Stimulated activated naive CD8-positive, alpha-beta T cell treated with anti-CD3 and anti-CD28 coated beads, Interleukin-15, Interleukin-2, amounts not matched to agents 100 ng/mL and 50 ng/mL, for 24 hours (primary cell): ENCODE measurements at regions not wholly inside any gene's neighbourhood (a gene's known extent, or its start where the extent isn't known, plus 50 kb on each side); places are given as distances from the start of the nearest gene placed in this dataset.
"Not testable (repeated sequence)": the region's sequence is repeated elsewhere in the genome, so short reads cannot be mapped to it uniquely, and the experiment has no call there.

Experiments
- H3K27ac Mint-ChIP-seq: one replicate; pipeline ENCODE4 v1.8.0; 2021; ENCODE audit warnings: mild to moderate bottlenecking, mixed read lengths
- H3K27me3 Mint-ChIP-seq: one replicate; pipeline ENCODE4 v1.8.0; 2021; ENCODE audit warnings: mixed read lengths
- H3K36me3 Mint-ChIP-seq: one replicate; pipeline ENCODE4 v1.8.0; 2021; ENCODE audit warnings: low read depth, mixed read lengths
- H3K4me1 Mint-ChIP-seq: one replicate; pipeline ENCODE4 v1.8.0; 2021; ENCODE audit warnings: low read depth, mixed read lengths
- H3K4me3 Mint-ChIP-seq: one replicate; pipeline ENCODE4 v1.8.0; 2021; ENCODE audit warnings: mild to moderate bottlenecking, mixed read lengths
- H3K9me3 Mint-ChIP-seq: one replicate; pipeline ENCODE4 v1.8.0; 2021; ENCODE audit warnings: mixed read lengths

- no peaks in the 10 kb centered on the region for H3K36me3 Mint-ChIP-seq
- no peaks in the 10 kb centered on the region for H3K27me3 Mint-ChIP-seq
- peaks cover under 1% of the 10 kb centered on the region for H3K9me3 Mint-ChIP-seq
- H3K4me3 Mint-ChIP-seq: no peak overlapping the region
- no peaks in the 10 kb centered on the region for H3K4me1 Mint-ChIP-seq
- no peak overlapping the region for H3K27ac Mint-ChIP-seq
Measured at GRCh38 chr5:118111956-118112355, 876.4 kb downstream of the DTWD2 start.

GRCh38 chr5:118107246-118107645 is 881.1 kb downstream of the DTWD2 start:
- not testable (repeated sequence) for H3K4me3 Mint-ChIP-seq, H3K4me1 Mint-ChIP-seq, H3K27me3 Mint-ChIP-seq, H3K27ac Mint-ChIP-seq, H3K36me3 Mint-ChIP-seq, H3K9me3 Mint-ChIP-seq

- Mint-ChIP-seq H3K4me3 (no peak overlapping the region), H3K36me3 (no peaks in the 10 kb centered on the region), H3K9me3 (no peaks in the 10 kb centered on the region), H3K4me1 (no peaks in the 10 kb centered on the region), H3K27ac (no peak overlapping the region), H3K27me3 (no peaks in the 10 kb centered on the region)
Measured at GRCh38 chr5:118098716-118099115, 889.6 kb downstream of the DTWD2 start.

GRCh38 chr5:118095115-118095514 is 893.2 kb downstream of the DTWD2 start:
- Mint-ChIP-seq H3K27me3 (no peaks in the 10 kb centered on the region), H3K9me3 (no peaks in the 10 kb centered on the region), H3K36me3 (no peaks in the 10 kb centered on the region), H3K27ac (no peak overlapping the region), H3K4me3 (no peak overlapping the region), H3K4me1 (no peaks in the 10 kb centered on the region)

GRCh38 chr5:118088448-118088847 is 899.9 kb downstream of the DTWD2 start:
- Mint-ChIP-seq H3K27ac (no peak overlapping the region), H3K4me3 (no peak overlapping the region), H3K27me3 (no peaks in the 10 kb centered on the region), H3K9me3 (no peaks in the 10 kb centered on the region), H3K4me1 (no peaks in the 10 kb centered on the region), H3K36me3 (no peaks in the 10 kb centered on the region)

DNA sequence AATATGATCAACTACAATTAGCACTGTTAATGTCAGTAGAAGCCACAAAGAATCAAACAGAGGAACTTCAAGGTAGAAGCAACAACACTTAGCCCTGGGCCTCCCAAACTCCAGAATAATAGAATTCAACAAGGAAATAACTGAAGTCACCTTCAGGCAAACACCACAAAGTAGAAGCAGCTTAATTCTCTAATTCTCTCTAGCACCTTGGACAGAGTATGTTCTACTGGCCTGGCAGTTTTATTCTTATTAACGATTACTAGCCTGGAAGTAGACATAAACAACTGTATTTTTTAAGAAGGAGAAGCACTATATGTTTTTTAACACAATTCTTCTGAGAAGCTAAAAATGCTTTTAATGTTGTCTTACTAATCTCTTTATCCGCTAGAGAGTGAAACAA is 911.9 kb downstream of the DTWD2 start:
- H3K27ac Mint-ChIP-seq: no peak overlapping the region
- H3K36me3 Mint-ChIP-seq: no peaks in the 10 kb centered on the region
- no peak overlapping the region for H3K4me3 Mint-ChIP-seq
- H3K4me1 Mint-ChIP-seq: no peaks in the 10 kb centered on the region
- no peaks in the 10 kb centered on the region for H3K27me3 Mint-ChIP-seq
- H3K9me3 Mint-ChIP-seq: peaks cover 7% of the 10 kb centered on the region

- no peak overlapping the region for H3K4me3 Mint-ChIP-seq
- H3K9me3 Mint-ChIP-seq: peaks cover 5% of the 10 kb centered on the region
- no peak overlapping the region for H3K27ac Mint-ChIP-seq
- H3K4me1 Mint-ChIP-seq: no peaks in the 10 kb centered on the region
- H3K27me3 Mint-ChIP-seq: no peaks in the 10 kb centered on the region
- no peaks in the 10 kb centered on the region for H3K36me3 Mint-ChIP-seq
Measured at GRCh38 chr5:118070041-118070440, 918.3 kb downstream of the DTWD2 start.

GRCh38 chr5:118069452-118069851 is 918.9 kb downstream of the DTWD2 start:
- H3K4me3 Mint-ChIP-seq: no peak overlapping the region
- H3K27me3 Mint-ChIP-seq: no peaks in the 10 kb centered on the region
- H3K36me3 Mint-ChIP-seq: no peaks in the 10 kb centered on the region
- peaks cover 5% of the 10 kb centered on the region for H3K9me3 Mint-ChIP-seq
- no peaks in the 10 kb centered on the region for H3K4me1 Mint-ChIP-seq
- H3K27ac Mint-ChIP-seq: no peak overlapping the region

DNA sequence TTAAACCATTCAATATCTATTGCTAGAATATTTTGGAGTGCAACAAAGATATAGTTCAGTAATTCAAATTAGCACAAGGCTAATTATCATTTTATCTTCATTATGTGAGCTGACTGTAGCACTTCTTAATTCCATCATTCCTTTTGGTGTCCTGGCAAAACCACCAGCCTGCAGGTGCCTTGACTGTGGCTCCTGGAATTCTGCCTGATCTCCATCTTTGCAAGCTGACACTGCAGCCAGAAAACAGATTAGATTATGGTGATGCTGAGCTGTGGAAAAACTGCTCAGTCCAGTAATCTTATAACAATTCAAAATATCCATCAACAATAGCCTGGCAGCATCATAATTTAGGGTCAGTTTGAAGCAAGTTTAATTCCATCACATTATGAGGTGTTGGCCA is 919.5 kb downstream of the DTWD2 start:
- Mint-ChIP-seq H3K4me1 (no peaks in the 10 kb centered on the region), H3K36me3 (no peaks in the 10 kb centered on the region), H3K9me3 (peaks cover 5% of the 10 kb centered on the region), H3K4me3 (no peak overlapping the region), H3K27ac (no peak overlapping the region), H3K27me3 (no peaks in the 10 kb centered on the region)

GRCh38 chr5:118063836-118064235 is 924.5 kb downstream of the DTWD2 start:
- not testable (repeated sequence) for H3K4me3 Mint-ChIP-seq, H3K4me1 Mint-ChIP-seq, H3K27me3 Mint-ChIP-seq, H3K36me3 Mint-ChIP-seq, H3K27ac Mint-ChIP-seq
- H3K9me3 Mint-ChIP-seq: peaks cover 15% of the 10 kb centered on the region

DNA sequence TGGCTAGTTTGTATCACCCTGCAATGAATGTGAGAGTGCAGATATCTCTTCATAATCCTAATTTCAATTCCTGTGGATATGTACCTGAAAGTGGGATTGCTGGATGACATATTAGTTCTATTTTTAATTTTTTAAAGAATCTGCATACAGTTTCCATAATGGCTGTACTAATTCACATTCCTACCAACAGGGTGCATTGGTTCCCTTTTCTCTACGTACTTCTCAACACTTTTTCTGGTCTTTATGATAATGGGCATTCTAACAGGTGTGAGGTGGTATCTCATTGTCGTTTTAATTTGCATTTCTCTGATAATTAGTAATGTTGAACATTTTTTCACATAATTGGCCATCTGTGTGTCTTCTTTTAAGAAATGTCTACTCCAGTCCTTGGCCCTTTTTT is 927.5 kb downstream of the DTWD2 start:
- peaks cover 19% of the 10 kb centered on the region for H3K9me3 Mint-ChIP-seq
- H3K36me3 Mint-ChIP-seq: no peaks in the 10 kb centered on the region
- no peak overlapping the region for H3K4me3 Mint-ChIP-seq
- H3K27ac Mint-ChIP-seq: no peak overlapping the region
- H3K27me3 Mint-ChIP-seq: no peaks in the 10 kb centered on the region
- H3K4me1 Mint-ChIP-seq: no peaks in the 10 kb centered on the region

GRCh38 chr5:118052503-118052902 is 935.8 kb downstream of the DTWD2 start:
- no peaks in the 10 kb centered on the region for H3K36me3 Mint-ChIP-seq
- no peak overlapping the region for H3K4me3 Mint-ChIP-seq
- H3K9me3 Mint-ChIP-seq: peaks cover 13% of the 10 kb centered on the region
- no peak overlapping the region for H3K27ac Mint-ChIP-seq
- no peaks in the 10 kb centered on the region for H3K27me3 Mint-ChIP-seq
- H3K4me1 Mint-ChIP-seq: no peaks in the 10 kb centered on the region

DNA sequence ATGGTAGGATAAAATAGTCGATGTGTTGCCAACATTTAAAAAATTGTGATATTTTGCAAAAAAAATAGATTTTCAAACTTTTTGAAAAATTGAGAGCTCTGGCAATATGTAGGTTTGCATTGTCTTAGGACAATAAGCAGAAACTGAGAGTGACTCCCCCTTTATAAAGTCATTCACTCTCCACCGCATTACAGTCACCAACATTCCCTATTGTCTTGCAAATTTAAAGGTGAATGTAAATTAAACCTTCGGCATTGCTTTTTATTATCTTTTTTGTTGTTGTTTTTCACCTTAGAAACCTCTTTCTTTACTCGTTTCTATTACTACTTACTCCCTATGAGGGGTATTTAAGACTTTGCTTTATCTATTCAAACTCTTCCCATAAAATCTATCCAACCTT is 944.2 kb downstream of the DTWD2 start:
- Mint-ChIP-seq H3K9me3 (peaks cover 8% of the 10 kb centered on the region), H3K27me3 (no peaks in the 10 kb centered on the region), H3K36me3 (no peaks in the 10 kb centered on the region), H3K4me1 (no peaks in the 10 kb centered on the region), H3K27ac (no peak overlapping the region), H3K4me3 (no peak overlapping the region)

- no peak overlapping the region for H3K27ac Mint-ChIP-seq
- H3K36me3 Mint-ChIP-seq: no peaks in the 10 kb centered on the region
- no peaks in the 10 kb centered on the region for H3K4me1 Mint-ChIP-seq
- no peak overlapping the region for H3K4me3 Mint-ChIP-seq
- peaks cover 8% of the 10 kb centered on the region for H3K9me3 Mint-ChIP-seq
- no peaks in the 10 kb centered on the region for H3K27me3 Mint-ChIP-seq
Measured at GRCh38 chr5:118043531-118043930, 944.8 kb downstream of the DTWD2 start.

GRCh38 chr5:118042076-118042475 is 946.3 kb downstream of the DTWD2 start:
- no peaks in the 10 kb centered on the region for H3K36me3 Mint-ChIP-seq
- H3K4me1 Mint-ChIP-seq: no peaks in the 10 kb centered on the region
- peaks cover 8% of the 10 kb centered on the region for H3K9me3 Mint-ChIP-seq
- no peaks in the 10 kb centered on the region for H3K27me3 Mint-ChIP-seq
- no peak overlapping the region for H3K27ac Mint-ChIP-seq
- H3K4me3 Mint-ChIP-seq: no peak overlapping the region

DNA sequence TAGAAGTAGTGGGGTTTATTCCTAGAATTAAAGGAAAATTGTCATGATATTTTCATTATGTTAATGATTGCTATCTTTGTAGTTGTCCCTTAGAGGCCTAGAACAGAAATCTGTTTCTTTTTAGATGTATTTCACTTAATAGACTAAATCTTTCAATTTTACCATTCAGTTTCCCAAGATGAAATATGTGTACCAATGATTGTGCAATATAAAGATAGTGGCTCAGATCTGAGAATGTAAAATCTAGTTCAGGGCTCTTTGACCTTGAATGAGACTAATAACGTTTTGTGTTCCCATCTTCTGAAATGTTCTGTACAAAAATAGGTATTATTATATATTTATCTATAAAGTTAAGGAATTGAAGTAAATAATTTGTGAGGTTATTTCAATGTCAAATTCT is 947.9 kb downstream of the DTWD2 start:
- Mint-ChIP-seq H3K4me1 (no peaks in the 10 kb centered on the region), H3K9me3 (peaks cover 8% of the 10 kb centered on the region), H3K27me3 (no peaks in the 10 kb centered on the region), H3K36me3 (no peaks in the 10 kb centered on the region), H3K4me3 (no peak overlapping the region), H3K27ac (no peak overlapping the region)
